MM.1S (cell line): ENCODE measurements at regions not wholly inside any gene's neighbourhood (a gene's known extent, or its start where the extent isn't known, plus 50 kb on each side); places are given as distances from the start of the nearest gene placed in this dataset.

Source experiments
- CTCF ChIP-seq: fragments of 300-600 bp; sonication (generic); IDR thresholded peaks from 2 replicates; pipeline ENCODE4 v1.5.1; 2016; ENCODE audit warnings: antibody characterized with exemption, low read length, mixed read lengths
- EZH2 ChIP-seq: fragments of 300-600 bp; sonication (generic); optimal IDR thresholded peaks from 2 replicates; pipeline ENCODE3; 2017; ENCODE audit warnings: low read depth, mild to moderate bottlenecking, antibody characterized with exemption, low read length, mixed read lengths

DNA sequence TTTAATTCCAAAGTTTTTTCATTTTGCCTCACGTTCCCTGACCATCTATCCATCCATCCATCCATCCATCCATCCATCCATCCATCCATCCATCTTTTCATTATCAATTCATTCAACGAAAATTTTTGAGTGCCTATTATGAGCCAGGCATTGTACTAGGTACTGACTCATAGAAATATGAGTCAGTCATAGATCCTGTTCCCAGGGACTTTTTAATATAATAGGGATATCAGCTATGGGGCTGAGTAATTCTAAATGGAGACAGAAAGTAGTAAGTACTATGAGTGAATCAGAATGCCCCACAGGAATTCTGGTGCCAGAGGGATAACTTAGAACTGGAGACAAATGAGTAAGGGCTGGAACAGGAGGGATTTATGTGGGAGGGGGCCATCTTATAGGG is 49.8 kb upstream of the GNG12 start:
- no peak for TF ChIP-seq CTCF
- TF ChIP-seq EZH2, result no peak
